Testis (tissue), 2 donors: ENCODE measurements at regions not wholly inside any gene's neighbourhood (a gene's known extent, or its start where the extent isn't known, plus 50 kb on each side); places are given as distances from the start of the nearest gene placed in this dataset.

Experiments
- CTCF ChIP-seq, 3 experiments: fragments of 450-650 bp in 2 of 3; fragments of 200-600 bp in 1 of 3; sonication (generic) in 1 of 3; IDR thresholded peaks; one replicate each; pipeline ENCODE4 v1.5.1; 2016 to 2019; ENCODE audit warnings: antibody characterized with exemption in 3 of 3, mild to moderate bottlenecking in 2 of 3, moderate library complexity in 1 of 3
- POLR2A ChIP-seq: fragments of 450-650 bp; IDR thresholded peaks from one replicate; pipeline ENCODE4 v1.6.1; 2017; ENCODE audit warnings: antibody characterized with exemption, mild to moderate bottlenecking, moderate library complexity

GRCh38 chr4:117375101-117375500, 289.7 kb upstream of the TRAM1L1 start:
- no peak for TF ChIP-seq CTCF (IDR thresholded peaks at IDR 0.05)
- TF ChIP-seq POLR2A: no peak
